DOHH2 (cell line): ENCODE measurements at regions not wholly inside any gene's neighbourhood (a gene's known extent, or its start where the extent isn't known, plus 50 kb on each side); places are given as distances from the start of the nearest gene placed in this dataset.
"Not testable (repeated sequence)": the region's sequence is repeated elsewhere in the genome, so short reads cannot be mapped to it uniquely, and the experiment has no call there.

ENCODE experiments used
- EZH2phosphoT487 ChIP-seq: fragments of 200-600 bp; sonication (generic); IDR thresholded peaks from 2 replicates; pipeline ENCODE4 v1.6.1; 2017; ENCODE audit warnings: borderline replicate concordance, mild to moderate bottlenecking, antibody characterized with exemption, low read length, moderate library complexity, mixed read lengths
- TF ChIP-seq, protein P1 (sequence below): fragments of 200-600 bp; sonication (generic); IDR thresholded peaks from one replicate; pipeline ENCODE4 v1.5.1; 2014; ENCODE audit warnings: antibody characterized with exemption, mild to moderate bottlenecking, low read depth, low read length; ENCODE audit not compliant: poor library complexity, severe bottlenecking

DNA sequence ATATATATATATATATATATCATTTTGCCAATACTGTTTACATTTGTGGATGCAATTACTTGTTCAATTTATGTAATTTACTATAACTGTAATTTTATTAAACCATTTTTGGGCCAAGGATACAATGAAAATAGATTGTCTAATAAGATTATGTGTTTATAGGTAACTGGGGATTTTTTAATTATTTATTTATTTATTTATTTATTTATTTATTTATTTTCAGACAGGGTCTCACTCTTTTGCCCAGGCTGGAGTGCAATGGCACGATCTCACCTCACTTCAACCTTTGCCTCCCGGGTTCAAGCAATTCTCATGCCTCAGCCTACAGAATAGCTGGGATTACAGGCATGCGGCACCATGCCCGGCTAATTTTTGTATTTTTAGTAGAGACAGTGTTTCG, 92.0 kb upstream of the SYT4 start:
- TF ChIP-seq, protein P1, sequence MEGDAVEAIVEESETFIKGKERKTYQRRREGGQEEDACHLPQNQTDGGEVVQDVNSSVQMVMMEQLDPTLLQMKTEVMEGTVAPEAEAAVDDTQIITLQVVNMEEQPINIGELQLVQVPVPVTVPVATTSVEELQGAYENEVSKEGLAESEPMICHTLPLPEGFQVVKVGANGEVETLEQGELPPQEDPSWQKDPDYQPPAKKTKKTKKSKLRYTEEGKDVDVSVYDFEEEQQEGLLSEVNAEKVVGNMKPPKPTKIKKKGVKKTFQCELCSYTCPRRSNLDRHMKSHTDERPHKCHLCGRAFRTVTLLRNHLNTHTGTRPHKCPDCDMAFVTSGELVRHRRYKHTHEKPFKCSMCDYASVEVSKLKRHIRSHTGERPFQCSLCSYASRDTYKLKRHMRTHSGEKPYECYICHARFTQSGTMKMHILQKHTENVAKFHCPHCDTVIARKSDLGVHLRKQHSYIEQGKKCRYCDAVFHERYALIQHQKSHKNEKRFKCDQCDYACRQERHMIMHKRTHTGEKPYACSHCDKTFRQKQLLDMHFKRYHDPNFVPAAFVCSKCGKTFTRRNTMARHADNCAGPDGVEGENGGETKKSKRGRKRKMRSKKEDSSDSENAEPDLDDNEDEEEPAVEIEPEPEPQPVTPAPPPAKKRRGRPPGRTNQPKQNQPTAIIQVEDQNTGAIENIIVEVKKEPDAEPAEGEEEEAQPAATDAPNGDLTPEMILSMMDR = not testable (repeated sequence)
- TF ChIP-seq EZH2phosphoT487 = not testable (repeated sequence)
